Urinary bladder (tissue), 3 donors: ENCODE measurements at regions not wholly inside any gene's neighbourhood (a gene's known extent, or its start where the extent isn't known, plus 50 kb on each side); places are given as distances from the start of the nearest gene placed in this dataset.

Experiments used
- DNase-seq: peaks from one replicate; pipeline ENCODE4 v3.0.0-alpha.2; 2015; ENCODE audit errors: extremely low spot score
- H3K27ac ChIP-seq: one replicate; pipeline ENCODE4 v1.5.1; 2013; ENCODE audit warnings: low read depth, mild to moderate bottlenecking, moderate library complexity
- H3K36me3 ChIP-seq: one replicate; pipeline ENCODE4 v1.6.1; 2013; ENCODE audit warnings: mild to moderate bottlenecking, moderate library complexity; ENCODE audit not compliant: insufficient read depth
- H3K4me1 ChIP-seq: one replicate; pipeline ENCODE4 v1.6.1; 2013; ENCODE audit warnings: mild to moderate bottlenecking, moderate library complexity; ENCODE audit not compliant: insufficient read depth
- H3K4me3 ChIP-seq: one replicate; pipeline ENCODE4 v1.5.1; 2013; ENCODE audit warnings: low read depth, low read length
- WGBS: extraction: QIAGEN DNeasy Blood & Tissue Kit; methylation state at CpG from one replicate; pipeline ENCODE4 v1.1.7; 2013; 5-methylcytosine and 5-hydroxymethylcytosine counted together
- donor health status: healthy with polysubstance abuse.
- donor health status: healthy.

DNA sequence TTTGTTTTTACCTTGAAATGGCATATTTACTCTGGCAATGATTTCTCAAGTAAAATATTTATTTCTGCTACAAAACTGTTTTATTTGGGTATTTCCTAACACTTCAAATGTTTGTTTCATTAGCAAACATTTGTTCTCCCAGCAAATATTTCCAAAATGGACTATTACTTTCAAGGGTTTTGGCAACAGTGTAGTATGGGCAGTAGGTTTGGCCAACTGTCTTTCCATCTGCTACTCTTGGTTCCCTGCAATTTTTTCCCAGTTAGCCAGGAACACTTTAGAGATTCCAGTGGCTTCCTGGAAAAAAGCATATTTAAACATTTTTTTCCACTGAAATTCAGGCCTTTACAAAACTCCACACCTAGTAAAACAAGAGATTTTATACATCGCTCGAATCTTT is 466.6 kb downstream of the SLITRK6 start:
- Histone ChIP-seq H3K4me3 (no peak overlapping the region), H3K4me1 (no peaks in the 10 kb centered on the region), H3K36me3 (peaks cover 2% of the 10 kb centered on the region), H3K27ac (no peak overlapping the region)
- no peak for DNase-seq
- 90% methylated on average over 2 of the region's 2 CpGs for WGBS

DNA sequence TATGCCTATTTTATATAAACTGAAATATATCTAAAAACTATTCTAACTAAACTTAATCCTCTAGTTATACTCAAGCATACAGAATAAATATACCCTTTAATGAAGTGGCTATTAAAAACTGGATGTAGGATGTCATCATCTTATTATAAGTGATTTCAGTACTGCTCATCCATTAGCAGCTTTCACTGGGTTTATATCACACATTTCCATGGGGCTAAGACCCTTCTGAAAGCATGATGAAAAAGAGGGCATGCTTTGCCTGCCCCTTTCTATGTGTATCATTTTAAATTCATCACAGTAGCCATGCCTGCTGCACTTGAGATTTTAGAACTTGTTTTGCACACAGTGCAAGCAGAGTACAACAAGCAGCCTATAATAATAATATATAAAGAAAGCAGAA is 477.5 kb downstream of the SLITRK6 start:
- no peak for DNase-seq
- H3K4me1 ChIP-seq: no peaks in the 10 kb centered on the region
- no peaks in the 10 kb centered on the region for H3K36me3 ChIP-seq

GRCh38 chr13:85317781-85318180 is 481.4 kb downstream of the SLITRK6 start:
- H3K4me1 ChIP-seq: no peaks in the 10 kb centered on the region
- H3K27ac ChIP-seq: no peak overlapping the region
- WGBS: 94% methylated on average over 1 of the region's 1 CpG
- H3K4me3 ChIP-seq: no peak overlapping the region
- DNase-seq: no peak
- H3K36me3 ChIP-seq: no peaks in the 10 kb centered on the region

More for the DNA sequence above, 477.5 kb downstream of the SLITRK6 start:
- no peak overlapping the region for H3K4me3 ChIP-seq
- H3K27ac ChIP-seq: no peak overlapping the region

GRCh38 chr13:85316506-85317025 is 482.7 kb downstream of the SLITRK6 start:
- Histone ChIP-seq H3K27ac (no peak overlapping the region), H3K4me1 (no peaks in the 10 kb centered on the region), H3K36me3 (no peaks in the 10 kb centered on the region), H3K4me3 (no peak overlapping the region)
- WGBS: 43% methylated on average over 6 of the region's 6 CpGs
- DNase-seq: no peak

DNA sequence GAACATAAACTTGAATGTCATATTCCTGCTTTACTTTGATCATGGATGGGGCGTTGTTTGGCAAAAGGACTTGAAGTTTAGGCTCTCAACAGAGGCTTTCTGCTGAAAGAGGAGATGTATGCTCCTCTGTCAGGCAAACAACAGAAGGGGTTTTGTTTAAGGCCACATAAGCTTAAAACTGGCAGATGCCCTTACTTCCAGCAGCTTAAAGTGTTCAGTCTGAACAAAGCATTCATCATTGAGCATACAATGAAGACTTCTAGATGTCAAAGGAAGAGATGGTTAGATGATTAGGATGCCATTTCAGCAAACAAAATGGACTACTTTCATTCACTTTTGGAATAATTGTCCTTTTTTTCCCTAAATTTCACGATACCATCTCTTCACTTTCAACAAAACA is 484.5 kb downstream of the SLITRK6 start:
- Histone ChIP-seq H3K4me1 (no peaks in the 10 kb centered on the region), H3K4me3 (no peak overlapping the region), H3K27ac (no peak overlapping the region), H3K36me3 (no peaks in the 10 kb centered on the region)
- WGBS: 91% methylated on average over 2 of the region's 2 CpGs
- no peak for DNase-seq

DNA sequence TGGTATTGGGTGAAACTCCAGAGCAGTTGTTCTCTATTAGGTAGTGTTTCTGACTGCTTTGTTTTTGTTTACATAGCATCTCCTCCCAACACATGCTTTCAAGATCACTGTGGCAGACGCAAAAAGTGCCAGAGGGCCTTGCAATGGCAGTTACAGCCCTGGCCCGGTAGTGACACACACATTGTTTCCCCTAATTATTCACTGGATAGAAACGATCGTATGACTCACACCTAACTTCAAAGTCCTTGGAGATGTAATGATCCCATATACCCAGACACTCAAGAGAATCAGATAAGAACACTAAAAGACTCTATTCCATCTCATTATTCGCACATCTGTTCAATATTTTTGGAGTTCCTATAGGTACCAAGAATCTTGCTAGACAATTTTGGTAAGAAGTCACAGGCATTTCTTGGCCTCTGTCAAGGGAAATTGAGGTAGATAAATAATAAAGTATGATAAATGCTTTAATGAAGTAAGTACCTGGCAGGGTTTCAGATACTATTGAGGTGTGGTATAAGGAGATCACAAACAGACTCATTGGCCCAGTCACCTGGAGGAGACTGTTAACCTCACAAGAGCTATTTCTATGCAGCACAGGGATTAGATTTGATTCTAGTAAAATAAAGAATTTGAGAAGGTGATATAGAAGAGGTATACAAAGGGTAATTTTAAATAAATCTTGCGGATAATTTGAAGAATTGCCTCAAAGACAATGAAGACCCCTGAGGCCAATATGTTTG is 485.3 kb downstream of the SLITRK6 start:
- Histone ChIP-seq H3K27ac (no peak overlapping the region), H3K36me3 (no peaks in the 10 kb centered on the region), H3K4me3 (no peak overlapping the region), H3K4me1 (no peaks in the 10 kb centered on the region)
- no peak for DNase-seq
- 59% methylated on average over 6 of the region's 6 CpGs for WGBS

- no peak for DNase-seq
- Histone ChIP-seq H3K27ac (no peak overlapping the region), H3K4me3 (no peak overlapping the region), H3K36me3 (no peaks in the 10 kb centered on the region), H3K4me1 (no peaks in the 10 kb centered on the region)
- 51% methylated on average over 4 of the region's 4 CpGs for WGBS
Measured at GRCh38 chr13:85312071-85312470, 487.1 kb downstream of the SLITRK6 start.

DNA sequence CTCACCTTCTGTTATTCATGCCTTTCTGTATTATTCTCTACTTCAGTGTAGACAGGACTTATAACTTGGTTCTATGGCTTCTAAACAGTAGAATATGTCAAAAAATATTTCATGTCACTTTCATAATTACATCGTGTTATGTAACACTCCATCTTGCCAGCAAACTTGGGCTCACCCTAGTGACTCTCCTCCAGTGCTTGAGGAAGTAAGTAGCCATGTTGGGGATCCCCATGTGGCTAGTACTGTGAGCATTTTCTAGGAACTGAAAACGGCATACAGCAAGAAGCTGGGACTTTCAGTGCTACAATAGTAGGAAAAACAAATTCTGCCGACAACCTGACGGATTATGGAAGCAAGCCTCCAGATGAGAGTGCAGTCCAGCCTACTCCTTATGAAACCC is 495.6 kb downstream of the SLITRK6 start:
- H3K4me1 ChIP-seq: no peaks in the 10 kb centered on the region
- no peaks in the 10 kb centered on the region for H3K36me3 ChIP-seq
- H3K4me3 ChIP-seq: no peak overlapping the region
- no peak overlapping the region for H3K27ac ChIP-seq
- no peak for DNase-seq
- 57% methylated on average over 4 of the region's 4 CpGs for WGBS

GRCh38 chr13:85298387-85298924 is 500.8 kb downstream of the SLITRK6 start:
- Histone ChIP-seq H3K4me3 (no peak overlapping the region), H3K36me3 (no peaks in the 10 kb centered on the region), H3K4me1 (no peaks in the 10 kb centered on the region), H3K27ac (no peak overlapping the region)
- whole genome bisulfite sequencing: 37% methylated on average over 1 of the region's 1 CpG
- DNase-seq: no peak

GRCh38 chr13:85288698-85289097 is 510.5 kb downstream of the SLITRK6 start:
- no peak overlapping the region for H3K27ac ChIP-seq
- H3K4me1 ChIP-seq: no peaks in the 10 kb centered on the region
- 93% methylated on average over 1 of the region's 1 CpG for WGBS
- no peak overlapping the region for H3K4me3 ChIP-seq
- H3K36me3 ChIP-seq: no peaks in the 10 kb centered on the region
- DNase-seq: no peak

- no peak overlapping the region for H3K4me3 ChIP-seq
- no peaks in the 10 kb centered on the region for H3K36me3 ChIP-seq
- no peak for DNase-seq
- no peaks in the 10 kb centered on the region for H3K4me1 ChIP-seq
- no peak overlapping the region for H3K27ac ChIP-seq
Measured at GRCh38 chr13:85287528-85287927, 511.7 kb downstream of the SLITRK6 start.

- H3K4me3 ChIP-seq: no peak overlapping the region
- no peak for DNase-seq
- no peak overlapping the region for H3K27ac ChIP-seq
- no peaks in the 10 kb centered on the region for H3K36me3 ChIP-seq
- 76% methylated on average over 1 of the region's 1 CpG for WGBS
- no peaks in the 10 kb centered on the region for H3K4me1 ChIP-seq
Measured at GRCh38 chr13:85286081-85286480, 513.1 kb downstream of the SLITRK6 start.

- no peak for DNase-seq
- H3K4me3 ChIP-seq: no peak overlapping the region
- H3K4me1 ChIP-seq: no peaks in the 10 kb centered on the region
- H3K27ac ChIP-seq: no peak overlapping the region
- WGBS: 95% methylated on average over 2 of the region's 2 CpGs
- H3K36me3 ChIP-seq: no peaks in the 10 kb centered on the region
Measured at GRCh38 chr13:85284349-85284748, 514.9 kb downstream of the SLITRK6 start.

DNA sequence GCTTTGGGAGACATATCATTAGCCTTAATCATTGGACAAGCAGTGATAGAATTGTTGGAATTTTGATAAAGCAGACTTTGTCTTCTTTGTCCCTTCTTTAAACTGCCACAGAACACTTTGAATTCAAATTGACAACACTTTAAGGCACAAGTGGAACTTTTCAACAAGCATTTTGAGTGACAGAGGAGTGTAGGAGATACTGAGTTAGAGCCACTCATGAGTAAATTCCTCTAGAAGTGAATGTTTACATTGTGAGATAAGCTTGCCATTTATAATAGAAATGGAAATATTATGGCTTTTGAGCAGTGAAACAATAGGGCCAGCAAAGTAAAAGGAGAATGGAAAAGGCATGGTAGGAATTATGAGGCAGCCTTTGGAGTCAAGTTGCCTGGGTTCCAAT is 515.8 kb downstream of the SLITRK6 start:
- Histone ChIP-seq H3K4me3 (no peak overlapping the region), H3K4me1 (no peaks in the 10 kb centered on the region), H3K27ac (no peak overlapping the region), H3K36me3 (no peaks in the 10 kb centered on the region)
- no peak for DNase-seq
